COLO829 (cell line): ENCODE measurements at regions not wholly inside any gene's neighbourhood (a gene's known extent, or its start where the extent isn't known, plus 50 kb on each side); places are given as distances from the start of the nearest gene placed in this dataset.
"Not testable (repeated sequence)": the region's sequence is repeated elsewhere in the genome, so short reads cannot be mapped to it uniquely, and the experiment has no call there.

ENCODE experiments used
- DNase-seq: peaks from one replicate; pipeline ENCODE4 v3.0.0; 2012; ENCODE audit warnings: low spot score

DNA sequence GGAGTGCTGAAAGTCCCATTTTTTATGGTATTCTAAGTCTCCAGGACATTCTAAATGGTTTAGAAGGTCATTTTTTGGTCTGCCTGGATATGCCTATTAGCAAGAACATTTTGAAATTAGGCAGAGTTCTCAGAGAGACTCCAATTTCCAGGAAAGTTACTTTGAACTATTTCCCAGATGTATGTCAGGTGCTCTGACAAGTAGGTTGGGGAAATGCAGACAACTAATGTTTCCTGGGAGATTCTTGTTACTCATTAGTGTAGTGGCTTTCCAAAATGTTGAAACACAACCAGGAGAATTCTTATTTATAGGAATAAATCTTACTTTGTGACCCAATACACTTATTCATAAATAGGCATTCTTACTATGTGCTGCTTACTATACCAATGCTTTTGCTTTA lies 268.4 kb downstream of the ZNF37A start:
- not testable (repeated sequence) for DNase-seq

DNA sequence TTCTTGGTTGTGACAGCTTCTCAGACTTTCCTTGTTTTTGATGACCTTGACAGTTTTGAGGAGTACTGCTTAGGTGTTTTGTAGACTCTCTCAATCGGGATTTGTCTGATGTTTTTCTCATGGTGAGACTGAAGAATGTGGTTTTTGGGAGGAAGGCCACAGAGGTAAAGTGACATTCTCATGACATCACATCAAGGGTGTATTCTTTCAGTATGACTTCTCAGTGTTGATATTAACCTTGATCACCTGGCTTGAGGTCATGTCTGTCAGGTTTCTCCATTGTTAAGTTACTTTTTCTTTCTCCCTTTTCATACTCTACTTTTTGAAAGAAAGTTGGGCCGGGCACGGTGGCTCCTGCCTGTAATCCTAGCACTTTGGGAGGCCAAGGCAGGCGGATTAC lies 269.9 kb downstream of the ZNF37A start:
- not testable (repeated sequence) for DNase-seq

DNA sequence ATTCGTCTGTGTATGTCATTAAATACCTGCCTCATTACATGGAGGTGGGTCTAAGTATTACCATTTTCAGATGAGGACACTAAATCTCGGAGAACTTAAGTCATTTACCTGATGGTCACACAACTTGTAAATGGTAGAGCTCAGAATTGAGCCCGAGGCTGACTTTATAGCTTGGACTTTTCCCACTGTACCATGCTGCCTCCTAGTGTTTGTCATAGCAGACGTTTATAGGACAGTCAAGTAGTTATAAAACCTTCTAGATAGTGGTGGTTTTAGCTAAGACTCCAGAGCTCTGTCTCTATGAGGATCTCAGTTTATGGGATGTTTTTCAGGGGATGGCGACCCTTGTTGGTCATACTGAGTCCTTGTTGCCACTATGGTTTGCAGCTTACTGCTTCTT lies 271.8 kb downstream of the ZNF37A start:
- peak; percentile 1 for DNase-seq

DNA sequence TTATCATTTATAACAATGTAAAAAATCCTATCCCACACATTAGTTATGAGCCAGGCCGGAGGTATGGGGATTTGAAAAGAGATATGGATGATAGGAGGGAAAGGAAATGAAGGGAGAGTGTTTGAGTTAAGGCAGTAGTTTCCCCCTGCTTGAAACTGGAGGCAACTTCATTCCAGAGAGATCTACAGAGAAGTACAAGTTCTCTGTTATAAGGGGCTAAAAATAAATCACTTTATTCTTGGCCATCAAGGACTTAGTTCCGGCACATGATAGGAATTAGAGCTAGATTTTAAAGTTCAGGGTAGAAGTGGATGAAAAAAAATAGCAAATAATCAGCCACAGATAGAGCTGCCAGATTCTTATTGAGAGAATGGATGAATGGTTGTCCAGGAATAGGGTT lies 289.7 kb downstream of the ZNF37A start:
- DNase-seq, result not testable (repeated sequence)

DNA sequence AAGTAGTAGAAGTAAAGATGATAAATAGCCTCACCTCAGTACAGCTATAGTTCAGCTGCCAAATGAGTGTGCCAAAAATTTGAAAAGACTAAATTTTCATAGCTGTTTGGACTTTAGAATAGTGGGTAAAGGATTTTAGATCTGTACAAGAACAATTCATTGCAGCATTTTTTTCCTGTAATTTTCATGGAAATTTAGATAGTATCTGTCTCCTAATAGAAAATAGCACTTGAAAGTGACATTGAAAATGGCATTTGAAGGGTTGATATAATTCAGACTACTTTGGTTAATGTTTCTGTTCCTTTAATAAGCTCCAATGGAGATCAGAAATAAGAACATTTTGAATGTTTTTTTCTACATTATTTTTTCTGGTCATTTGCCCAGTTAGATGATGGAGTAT lies 292.7 kb downstream of the ZNF37A start:
- DNase-seq, result not testable (repeated sequence)

DNA sequence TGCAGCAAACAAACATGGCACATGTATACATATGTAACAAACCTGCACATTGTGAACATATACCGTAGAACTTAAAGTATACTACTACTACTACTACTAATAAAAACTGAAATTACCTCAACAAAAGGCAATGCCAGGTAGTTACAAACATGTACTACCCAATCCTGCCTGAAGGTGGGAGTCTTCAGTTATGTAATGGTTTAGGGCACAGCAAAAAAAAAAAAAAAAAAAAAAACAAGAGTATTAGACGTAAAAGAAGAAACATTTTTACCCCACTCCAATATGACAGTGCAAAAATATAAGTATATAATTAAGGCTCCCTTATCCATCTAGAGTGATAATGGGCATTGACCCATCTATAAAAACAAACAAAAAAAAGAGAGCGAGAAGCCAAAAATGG lies 296.6 kb downstream of the ZNF37A start:
- DNase-seq, result not testable (repeated sequence)

DNA sequence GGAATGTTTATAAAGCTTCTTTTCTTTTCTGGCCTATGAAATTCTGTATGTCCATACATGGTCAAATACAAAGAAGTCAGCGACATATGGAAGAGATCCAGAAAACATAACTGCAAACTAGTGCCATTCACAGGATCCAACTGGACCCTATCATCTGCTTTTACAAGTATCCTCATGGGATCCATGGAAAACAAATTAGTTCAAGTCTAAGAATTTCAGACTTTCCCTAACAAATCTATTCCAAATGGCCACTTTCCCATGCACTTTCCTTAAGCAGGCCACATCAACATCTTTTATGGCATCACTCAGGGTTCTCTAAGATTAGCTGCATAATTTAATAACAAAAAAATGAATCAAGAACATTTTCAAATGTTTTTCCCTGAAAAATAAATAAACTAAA lies 301.3 kb downstream of the ZNF37A start:
- not testable (repeated sequence) for DNase-seq

DNA sequence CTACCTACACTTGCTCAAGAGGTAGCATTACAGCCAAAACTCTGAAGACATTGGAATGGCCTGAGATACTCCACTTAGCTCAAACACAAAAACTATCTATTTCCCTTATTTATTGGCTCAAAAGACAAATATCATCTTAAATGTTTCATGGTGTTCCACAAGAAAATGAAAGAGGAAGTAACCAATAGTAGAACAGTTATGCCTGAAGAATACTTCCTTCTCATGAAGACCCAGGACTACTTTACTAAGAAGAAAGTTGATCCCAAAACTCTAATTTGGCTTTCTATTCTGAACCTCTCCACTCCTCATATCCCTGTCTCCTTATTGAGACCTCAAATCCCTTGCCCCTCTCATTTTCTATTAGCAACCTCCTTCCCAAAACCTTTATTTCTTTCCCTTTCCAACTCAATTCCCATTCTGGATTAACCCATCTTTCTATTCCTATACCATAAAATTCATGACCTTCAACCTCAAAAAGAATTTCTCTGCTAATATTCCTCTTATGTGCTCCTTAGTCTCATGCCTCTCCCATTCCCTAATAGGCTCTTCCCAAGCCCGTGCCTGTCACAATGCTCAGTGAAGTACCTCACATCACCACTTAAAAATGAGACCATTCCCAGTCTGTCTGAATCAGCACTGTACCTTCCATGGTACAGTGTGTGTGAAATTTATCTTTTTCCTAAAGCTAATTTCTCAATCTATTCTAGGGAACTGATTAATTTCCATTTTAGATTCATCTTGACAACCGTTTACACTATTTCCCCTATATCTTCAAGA lies 302.2 kb downstream of the ZNF37A start:
- DNase-seq, result not testable (repeated sequence)

DNA sequence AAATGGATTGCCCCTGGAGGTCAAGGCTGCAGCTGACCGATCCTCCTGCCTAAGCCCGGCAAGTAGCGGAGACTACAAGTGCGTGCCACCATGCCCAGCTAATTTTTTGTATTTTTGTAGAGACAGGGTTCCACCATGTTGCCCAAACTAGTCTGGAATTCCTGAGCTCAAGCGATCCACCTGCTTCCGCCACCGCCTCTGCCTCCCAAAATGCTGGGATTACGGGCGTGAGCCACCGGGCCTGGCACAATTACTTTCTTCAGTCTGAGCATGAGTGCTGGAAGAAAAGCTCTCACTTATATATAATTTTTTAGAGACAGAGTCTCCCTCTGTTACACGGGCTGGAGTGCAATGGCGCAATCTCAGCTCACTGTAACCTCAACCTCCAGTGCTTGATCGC lies 307.4 kb downstream of the ZNF37A start:
- not testable (repeated sequence) for DNase-seq

DNA sequence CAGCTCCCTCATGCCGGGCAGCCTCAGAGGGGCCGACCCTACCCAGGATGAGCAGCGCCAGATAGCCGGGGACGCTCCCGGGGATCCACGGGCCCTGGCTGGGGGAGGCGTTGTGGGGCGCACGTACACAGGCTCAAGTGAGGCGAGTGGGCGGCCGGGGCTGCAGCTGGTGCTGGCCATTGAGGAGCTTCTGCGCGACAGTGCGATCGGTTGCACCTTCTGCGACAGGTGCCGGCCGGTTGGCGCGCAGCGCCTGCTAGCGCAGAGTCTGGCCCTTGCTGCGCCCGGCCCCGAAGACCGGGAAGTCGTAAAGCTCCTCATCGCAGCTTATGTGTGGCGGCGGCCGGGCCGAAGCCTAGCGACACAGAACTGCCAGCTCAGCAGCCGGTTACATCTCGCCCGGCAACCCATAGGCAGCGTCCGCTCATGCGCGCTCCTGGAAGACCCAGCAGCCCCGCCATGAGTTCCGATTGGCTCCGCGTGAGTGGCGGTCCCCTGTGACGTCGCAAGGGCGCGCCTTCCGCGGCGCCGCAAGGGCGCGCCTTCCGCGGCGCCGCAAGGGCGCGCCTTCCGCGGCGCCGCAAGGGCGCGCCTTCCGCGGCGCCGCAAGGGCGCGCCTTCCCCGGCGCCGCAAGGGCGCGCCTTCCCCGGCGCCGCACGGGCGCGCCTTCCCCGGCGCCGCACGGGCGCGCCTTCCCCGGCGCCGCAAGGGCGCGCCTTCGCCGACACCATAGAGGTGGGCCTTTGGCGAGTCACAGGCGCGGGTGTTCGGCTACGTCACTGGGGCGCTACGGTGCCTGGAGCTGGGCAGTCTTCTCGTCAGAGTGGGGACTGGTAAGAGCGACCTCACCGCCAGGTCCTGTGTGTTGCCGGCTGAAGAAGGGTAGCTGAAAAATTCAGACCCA lies 308.6 kb downstream of the ZNF37A start:
- peak; percentile 46 for DNase-seq

DNA sequence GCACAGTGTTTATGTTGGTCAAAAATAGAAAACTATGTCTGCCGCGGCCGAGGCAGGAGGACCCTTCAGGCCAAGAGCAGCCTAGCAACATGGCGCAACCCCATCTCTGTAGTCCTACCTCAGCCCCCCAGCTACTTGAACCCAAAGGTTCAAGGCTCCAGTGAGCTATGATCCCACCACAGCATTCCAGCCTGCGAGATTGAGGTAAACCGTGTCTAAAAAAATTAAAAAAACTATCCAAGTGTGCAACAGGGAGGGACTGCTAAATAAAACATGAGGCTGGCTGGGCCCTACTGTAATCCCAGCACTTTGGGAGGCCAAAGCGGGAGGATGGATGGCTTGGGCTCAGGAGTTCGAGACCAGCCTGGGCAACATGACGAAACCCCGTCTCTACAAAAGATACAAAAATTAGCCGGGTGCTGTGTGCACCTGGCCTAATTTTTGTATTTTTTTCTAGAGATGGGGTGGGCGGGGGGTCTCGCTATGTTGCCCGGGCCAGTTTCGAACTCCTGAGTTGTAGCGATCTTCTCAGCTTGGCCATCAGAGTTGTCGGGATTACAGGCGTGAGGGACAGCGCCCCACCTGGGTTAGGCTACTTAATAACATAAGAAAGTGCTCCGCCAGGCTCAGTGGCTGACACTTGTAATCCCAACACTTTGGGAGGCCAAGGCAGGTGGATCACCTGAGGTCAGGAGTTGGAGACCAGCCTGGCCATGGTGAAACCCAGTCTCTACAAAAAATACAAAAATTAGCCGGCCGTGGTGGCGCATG lies 309.4 kb downstream of the ZNF37A start:
- not testable (repeated sequence) for DNase-seq

DNA sequence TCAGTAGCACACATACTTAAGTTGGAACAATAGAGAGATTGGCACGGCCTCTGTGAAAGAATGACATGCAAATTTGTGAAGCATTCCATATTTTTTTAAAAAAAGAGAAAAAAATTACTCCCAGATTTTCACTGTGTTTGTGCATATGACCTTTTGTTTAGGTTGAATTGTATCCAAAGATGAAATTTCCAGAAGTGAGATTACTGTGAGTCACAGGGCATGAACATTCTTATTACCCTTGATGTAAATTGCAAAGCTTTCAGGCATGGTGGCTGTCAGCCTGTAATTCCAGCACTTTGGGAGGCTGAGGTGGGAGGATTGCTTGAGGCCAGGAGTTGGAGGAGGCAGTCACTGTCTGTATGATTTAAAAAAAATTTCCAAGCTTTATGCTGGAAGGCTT lies 329.5 kb downstream of the ZNF37A start:
- DNase-seq, result not testable (repeated sequence)

DNA sequence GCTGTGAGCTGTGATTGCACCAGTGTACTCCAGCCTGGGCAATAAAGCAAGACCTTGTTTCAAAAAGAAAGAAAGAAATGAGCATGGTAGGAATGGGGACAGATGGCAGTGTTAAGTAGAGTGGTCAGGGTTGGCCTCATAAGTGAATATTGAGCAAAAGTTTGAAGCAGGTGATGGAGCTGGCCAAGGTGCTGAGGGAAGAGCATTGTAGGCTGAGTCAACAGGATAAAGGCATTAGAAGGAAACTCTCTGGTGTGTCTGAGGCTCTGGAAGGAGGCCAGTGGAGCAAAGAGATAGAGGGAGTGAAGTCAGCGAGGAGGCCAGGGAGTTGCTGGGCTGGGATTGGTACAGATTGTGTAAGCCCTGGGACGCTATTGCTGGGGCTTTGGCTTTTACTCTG lies 336.1 kb downstream of the ZNF37A start:
- DNase-seq, result not testable (repeated sequence)

DNA sequence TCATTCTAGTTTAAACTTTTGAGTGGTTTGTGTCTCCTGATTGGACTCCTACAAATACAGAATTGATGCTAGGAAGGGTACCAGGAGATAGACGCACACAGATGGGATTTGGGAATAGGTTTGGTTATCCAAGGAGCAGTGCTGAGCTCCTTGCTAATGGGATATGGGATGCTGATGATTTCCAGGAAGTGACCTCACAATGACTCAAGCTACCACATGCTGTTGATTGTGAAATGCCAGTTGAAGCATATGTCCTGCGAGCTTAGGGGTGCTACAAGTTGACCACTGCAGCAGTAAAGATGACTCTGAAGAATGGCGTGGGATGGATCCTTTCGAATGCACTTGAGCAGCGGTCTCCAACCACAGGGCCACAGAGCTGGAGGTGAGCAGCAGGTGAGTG lies 343.2 kb downstream of the ZNF37A start:
- not testable (repeated sequence) for DNase-seq

DNA sequence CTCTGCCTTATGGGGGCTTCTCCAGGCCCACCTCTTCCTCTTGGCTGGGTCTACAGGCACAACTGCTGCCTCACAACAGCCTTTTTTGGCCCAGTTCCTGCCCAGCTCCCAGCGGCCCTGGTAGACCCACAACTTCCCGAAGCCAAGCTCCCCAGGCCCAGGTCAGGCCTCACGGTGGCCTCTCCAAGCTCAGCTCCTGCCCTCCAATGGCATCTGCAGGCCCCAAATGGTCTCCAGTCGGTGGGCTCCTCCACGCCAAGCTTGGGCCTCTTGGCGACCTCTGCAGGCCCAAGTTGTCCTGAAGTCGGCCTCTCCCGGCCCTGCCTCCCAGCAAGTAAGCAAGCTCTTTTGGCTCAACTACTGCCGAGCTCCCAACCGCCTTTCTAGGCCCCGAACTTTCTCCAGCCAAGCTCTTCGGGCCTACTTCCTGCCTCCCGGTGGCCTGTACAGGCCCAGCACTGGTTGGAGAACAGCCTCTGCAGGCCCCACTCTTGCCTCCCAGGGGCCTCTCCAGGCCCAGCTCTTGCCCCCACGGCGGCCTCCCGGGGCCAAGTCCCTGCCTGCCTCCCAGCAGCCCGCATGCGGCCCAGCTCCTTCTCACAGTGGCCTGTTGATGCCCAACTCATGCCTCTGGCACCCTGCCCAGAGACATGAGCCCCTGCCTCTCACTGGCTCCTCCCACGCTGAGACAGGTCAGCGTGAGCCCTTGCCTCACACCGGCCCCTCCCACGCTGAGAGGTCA lies 354.6 kb downstream of the ZNF37A start:
- DNase-seq, result not testable (repeated sequence)

DNA sequence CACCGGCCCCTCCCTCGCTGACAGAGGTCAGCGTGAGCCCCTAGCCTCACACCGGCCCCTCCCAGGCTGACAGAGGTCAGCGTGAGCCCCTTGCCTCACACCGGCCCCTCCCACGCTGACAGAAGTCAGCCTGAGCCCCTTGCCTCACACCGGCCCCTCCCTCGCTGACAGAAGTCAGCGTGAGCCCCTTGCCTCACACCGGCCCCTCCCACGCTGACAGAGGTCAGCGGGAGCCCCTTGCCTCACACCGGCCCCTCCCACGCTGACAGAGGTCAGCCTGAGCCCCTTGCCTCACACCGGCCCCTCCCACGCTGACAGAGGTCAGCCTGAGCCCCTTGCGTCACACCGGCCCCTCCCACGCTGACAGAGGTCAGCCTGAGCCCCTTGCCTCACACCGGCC lies 355.5 kb downstream of the ZNF37A start:
- DNase-seq, result not testable (repeated sequence)

DNA sequence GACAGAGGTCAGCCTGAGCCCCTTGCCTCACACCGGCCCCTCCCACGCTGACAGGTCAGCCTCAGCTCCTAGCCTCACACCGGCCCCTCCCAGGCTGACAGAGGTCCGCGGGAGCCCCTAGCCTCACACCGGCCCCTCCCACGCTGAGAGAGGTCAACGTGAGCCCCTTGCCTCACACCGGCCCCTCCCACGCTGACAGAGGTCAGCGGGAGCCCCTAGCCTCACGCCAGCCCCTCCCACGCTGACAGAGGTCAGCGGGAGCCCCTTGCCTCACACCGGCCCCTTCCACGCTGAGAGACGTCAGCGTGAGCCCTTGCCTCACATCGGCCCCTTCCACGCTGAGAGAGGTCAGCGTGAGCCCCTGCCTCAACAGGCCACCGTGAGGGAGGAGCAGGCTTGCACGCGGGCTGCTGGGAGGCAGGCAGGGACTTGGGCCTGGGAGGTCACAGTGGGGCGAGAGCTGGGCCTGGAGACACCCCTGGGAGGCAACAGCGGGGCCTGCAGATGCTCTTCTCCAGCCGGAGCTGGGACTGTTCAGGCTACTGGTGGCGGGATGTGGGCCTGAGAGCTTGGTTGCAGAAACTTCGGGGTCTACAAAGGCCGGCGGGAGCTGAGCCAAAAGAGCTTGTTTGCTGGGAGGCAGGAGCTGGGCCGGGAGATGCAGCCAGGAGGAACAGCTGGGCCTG lies 356.4 kb downstream of the ZNF37A start:
- not testable (repeated sequence) for DNase-seq

DNA sequence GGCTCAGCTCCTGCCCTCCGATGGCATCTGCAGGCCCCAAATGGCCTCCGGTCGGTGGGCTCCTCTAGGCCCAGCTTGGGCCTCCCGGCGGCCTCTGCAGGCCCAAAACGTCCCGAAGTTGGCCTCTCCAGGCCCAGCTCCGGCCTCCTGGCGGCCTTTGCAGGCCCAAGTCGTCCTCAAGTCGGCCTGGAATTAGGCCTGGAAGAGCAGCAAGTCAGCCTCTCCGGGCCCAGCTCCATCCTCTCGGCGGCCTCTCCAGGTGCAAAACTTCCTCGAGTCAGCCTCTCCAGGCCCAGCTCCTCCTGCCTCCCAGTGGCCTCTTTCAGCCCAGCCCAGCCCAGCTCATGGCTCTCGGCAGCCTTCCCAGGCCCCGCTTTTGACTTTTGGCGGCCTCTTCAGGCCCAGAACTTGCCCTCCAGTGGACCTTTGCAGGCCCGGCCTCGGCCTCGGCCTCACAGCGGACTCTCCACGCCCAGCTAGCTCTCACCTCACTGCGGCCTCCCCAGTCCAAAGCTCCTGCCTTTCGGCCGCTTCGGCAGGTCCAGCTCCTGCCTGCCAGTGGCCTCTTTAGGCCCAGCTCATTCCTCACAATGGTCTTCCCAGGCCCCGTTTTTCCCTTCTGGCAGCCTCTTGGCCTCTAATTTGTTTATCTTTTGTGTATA lies 357.3 kb downstream of the ZNF37A start:
- not testable (repeated sequence) for DNase-seq
